C4-2B (cell line): ENCODE measurements at regions not wholly inside any gene's neighbourhood (a gene's known extent, or its start where the extent isn't known, plus 50 kb on each side); places are given as distances from the start of the nearest gene placed in this dataset.

Source experiments
- ZFX ChIP-seq: fragments of 450-650 bp; IDR thresholded peaks from 2 replicates; pipeline ENCODE4 v1.6.1; 2017
- TF ChIP-seq, protein P1 (sequence below): fragments of 450-650 bp; conservative IDR thresholded peaks from 2 replicates; pipeline ENCODE4 v1.5.1; 2017; ENCODE audit warnings: mild to moderate bottlenecking

DNA sequence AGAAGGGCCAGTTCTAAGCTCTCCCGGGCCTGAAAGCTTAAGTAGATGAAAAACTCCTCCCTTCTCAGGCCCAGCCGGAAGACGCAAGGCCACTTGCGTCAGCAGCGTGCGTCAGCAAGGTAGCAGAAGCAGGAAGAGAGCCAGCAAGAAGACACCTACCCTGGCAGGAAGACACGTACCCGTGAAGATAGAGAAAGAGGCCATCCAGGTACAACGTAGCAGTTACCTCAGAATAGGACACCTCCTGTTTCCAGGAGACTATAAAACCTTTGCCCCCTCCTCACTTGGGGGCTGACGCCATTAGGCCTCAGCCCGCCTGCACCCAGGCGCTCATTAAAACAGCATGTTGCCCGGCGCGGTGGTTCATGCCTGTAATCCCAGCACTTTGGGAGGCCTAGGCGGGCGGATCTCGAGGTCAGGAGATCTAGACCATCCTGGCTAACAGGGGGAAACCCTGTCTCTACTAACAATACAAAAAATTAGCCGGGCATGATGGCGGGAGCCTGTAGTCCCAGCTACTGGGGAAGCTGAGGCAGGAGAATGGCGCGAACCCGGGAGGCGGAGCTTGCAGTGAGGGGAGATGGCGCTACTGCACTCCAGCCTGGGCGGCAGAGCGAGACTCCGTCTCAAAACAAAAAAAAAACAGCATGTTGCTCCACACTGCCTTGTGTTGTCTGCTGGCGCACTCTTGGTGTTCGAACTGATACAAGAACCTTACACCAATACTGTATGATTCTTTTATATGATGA lies 242.7 kb upstream of the NWD2 start:
- TF ChIP-seq, protein P1, sequence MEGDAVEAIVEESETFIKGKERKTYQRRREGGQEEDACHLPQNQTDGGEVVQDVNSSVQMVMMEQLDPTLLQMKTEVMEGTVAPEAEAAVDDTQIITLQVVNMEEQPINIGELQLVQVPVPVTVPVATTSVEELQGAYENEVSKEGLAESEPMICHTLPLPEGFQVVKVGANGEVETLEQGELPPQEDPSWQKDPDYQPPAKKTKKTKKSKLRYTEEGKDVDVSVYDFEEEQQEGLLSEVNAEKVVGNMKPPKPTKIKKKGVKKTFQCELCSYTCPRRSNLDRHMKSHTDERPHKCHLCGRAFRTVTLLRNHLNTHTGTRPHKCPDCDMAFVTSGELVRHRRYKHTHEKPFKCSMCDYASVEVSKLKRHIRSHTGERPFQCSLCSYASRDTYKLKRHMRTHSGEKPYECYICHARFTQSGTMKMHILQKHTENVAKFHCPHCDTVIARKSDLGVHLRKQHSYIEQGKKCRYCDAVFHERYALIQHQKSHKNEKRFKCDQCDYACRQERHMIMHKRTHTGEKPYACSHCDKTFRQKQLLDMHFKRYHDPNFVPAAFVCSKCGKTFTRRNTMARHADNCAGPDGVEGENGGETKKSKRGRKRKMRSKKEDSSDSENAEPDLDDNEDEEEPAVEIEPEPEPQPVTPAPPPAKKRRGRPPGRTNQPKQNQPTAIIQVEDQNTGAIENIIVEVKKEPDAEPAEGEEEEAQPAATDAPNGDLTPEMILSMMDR, result no peak
- TF ChIP-seq ZFX, result no peak
